Right lobe of liver (tissue), 4 donors: ENCODE measurements at regions not wholly inside any gene's neighbourhood (a gene's known extent, or its start where the extent isn't known, plus 50 kb on each side); places are given as distances from the start of the nearest gene placed in this dataset.

ENCODE experiments used
- POLR2A ChIP-seq: fragments of 450-650 bp; IDR thresholded peaks from one replicate; pipeline ENCODE4 v1.6.1; 2017; ENCODE audit warnings: antibody characterized with exemption, mild to moderate bottlenecking
- TF ChIP-seq, protein P1 (sequence below), 4 donors: fragments of 200-600 bp in 3 of 4; fragments of 450-650 bp in 1 of 4; IDR thresholded peaks; one replicate each; pipeline versions ENCODE4 v1.5.1 to v1.8.0; 2016 to 2022; ENCODE audit warnings: antibody characterized with exemption in 4 of 4, mild to moderate bottlenecking in 2 of 4
- donor health status: DM: no; HTN: no; CAD: no.
- donor health status: DM: no; HTN: no; CAD: no.
- donor health status: DM: no; HTN: yes; CAD: no.

DNA sequence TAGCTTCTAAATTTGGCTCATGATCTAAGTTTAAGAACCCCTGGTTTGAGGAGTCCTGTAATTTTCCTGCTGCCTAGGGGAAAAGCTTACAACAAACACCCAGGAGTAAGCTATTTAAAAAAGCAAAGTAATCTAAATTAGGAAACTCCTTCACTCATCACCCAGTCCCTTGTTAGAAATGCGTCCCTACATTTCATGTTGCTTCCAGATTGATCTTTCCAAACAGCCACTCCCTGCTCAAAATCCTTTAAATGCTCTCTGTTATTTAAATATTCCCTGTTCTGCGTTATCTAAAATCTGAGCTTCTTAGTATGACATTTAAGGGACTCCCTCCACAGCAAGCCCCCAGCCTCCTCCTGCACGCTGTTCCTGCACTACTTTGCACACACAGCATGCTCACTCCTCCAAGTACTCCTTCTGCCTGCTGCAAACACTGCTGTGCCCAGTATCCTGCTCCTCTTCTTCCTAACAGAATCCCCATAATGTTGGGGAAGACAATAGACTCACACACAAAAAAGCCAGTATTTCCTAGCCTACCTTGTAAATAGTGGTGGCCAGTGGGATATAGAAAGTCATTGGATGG, 123.3 kb upstream of the RASEF start:
- no peak for TF ChIP-seq POLR2A
- TF ChIP-seq, protein P1, sequence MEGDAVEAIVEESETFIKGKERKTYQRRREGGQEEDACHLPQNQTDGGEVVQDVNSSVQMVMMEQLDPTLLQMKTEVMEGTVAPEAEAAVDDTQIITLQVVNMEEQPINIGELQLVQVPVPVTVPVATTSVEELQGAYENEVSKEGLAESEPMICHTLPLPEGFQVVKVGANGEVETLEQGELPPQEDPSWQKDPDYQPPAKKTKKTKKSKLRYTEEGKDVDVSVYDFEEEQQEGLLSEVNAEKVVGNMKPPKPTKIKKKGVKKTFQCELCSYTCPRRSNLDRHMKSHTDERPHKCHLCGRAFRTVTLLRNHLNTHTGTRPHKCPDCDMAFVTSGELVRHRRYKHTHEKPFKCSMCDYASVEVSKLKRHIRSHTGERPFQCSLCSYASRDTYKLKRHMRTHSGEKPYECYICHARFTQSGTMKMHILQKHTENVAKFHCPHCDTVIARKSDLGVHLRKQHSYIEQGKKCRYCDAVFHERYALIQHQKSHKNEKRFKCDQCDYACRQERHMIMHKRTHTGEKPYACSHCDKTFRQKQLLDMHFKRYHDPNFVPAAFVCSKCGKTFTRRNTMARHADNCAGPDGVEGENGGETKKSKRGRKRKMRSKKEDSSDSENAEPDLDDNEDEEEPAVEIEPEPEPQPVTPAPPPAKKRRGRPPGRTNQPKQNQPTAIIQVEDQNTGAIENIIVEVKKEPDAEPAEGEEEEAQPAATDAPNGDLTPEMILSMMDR (IDR thresholded peaks at IDR 0.05) = no peak
